ENCODE measurements at regions not wholly inside any gene's neighbourhood (a gene's known extent, or its start where the extent isn't known, plus 50 kb on each side); places are given as distances from the start of the nearest gene placed in this dataset.

- H4K8ac ChIP-seq (ENCODE audit: extremely low read depth, insufficient read depth, low read length) = no peak overlapping the region
- 88% methylated on average over 2 of the region's 2 CpGs; no CpG with 5 or more reads in 1 of the 2 experiments for WGBS, 2 experiments (ENCODE audit: extremely low coverage in 1 of 2, insufficient coverage in 1 of 2, insufficient read length in 1 of 2, insufficient replicate concordance in 2 of 2, low coverage in 1 of 2, low lambda C conversion rate in 2 of 2, missing lambda C conversion rate in 1 of 2)
- H3K36me3 ChIP-seq (ENCODE audit: control insufficient read depth in 2 of 4, insufficient read depth in 4 of 4, low read length in 3 of 4) = no peaks in the 10 kb centered on the region
- H3K79me1 ChIP-seq (ENCODE audit: low read depth, low read length) = no peaks in the 10 kb centered on the region
- no peak overlapping the region for H4K5ac ChIP-seq (ENCODE audit: insufficient read length, low read depth, low read length)
- no peak overlapping the region for H2BK5ac ChIP-seq (ENCODE audit: low read depth, low read length)
- no peak overlapping the region for H3K23ac ChIP-seq (ENCODE audit: insufficient read length)
- H3K4me1 ChIP-seq (replicated peaks in 1 of 4; ENCODE audit: control insufficient read depth in 3 of 4, insufficient read depth in 4 of 4, low read length in 3 of 4) = peaks cover 0 to 12% (median 10%) of the 10 kb centered on the region in 4 experiments
- H2BK120ac ChIP-seq (replicated peaks; ENCODE audit: low read depth, low read length) = no peak overlapping the region
- H3K9me3 ChIP-seq (ENCODE audit: insufficient read depth in 2 of 2, low read depth in 1 of 2, low read length in 1 of 2) = no peaks in the 10 kb centered on the region
- no peak overlapping the region for H3K4ac ChIP-seq (replicated peaks; ENCODE audit: insufficient read length, low read depth, low read length)
- no peak for DNase-seq (ENCODE audit: low read depth in 1 of 2, low spot score in 2 of 2)
- H3K79me2 ChIP-seq (ENCODE audit: control insufficient read depth in 1 of 2, insufficient read depth in 2 of 2, low read length in 2 of 2) = no peaks in the 10 kb centered on the region
- no peak overlapping the region for H3K4me3 ChIP-seq (ENCODE audit: extremely low read depth in 1 of 4, insufficient read depth in 2 of 4, low read depth in 3 of 4, low read length in 4 of 4)
- no peak overlapping the region for H2AK5ac ChIP-seq (ENCODE audit: low read depth, low read length)
- H2BK15ac ChIP-seq (ENCODE audit: low read length) = no peak overlapping the region
- H3K23me2 ChIP-seq (ENCODE audit: low read depth, low read length) = no peaks in the 10 kb centered on the region
- H3K4me2 ChIP-seq (ENCODE audit: insufficient read depth in 1 of 2, low read depth in 2 of 2, low read length in 2 of 2) = no peak overlapping the region
- H3K56ac ChIP-seq (replicated peaks; ENCODE audit: insufficient read length, low read depth, low read length) = no peak overlapping the region
- POLR2A ChIA-PET (ENCODE audit: partially characterized antibody) = no interaction called here
- H3K27ac ChIP-seq (ENCODE audit: low read depth, low read length) = no peak overlapping the region
- H3K14ac ChIP-seq (ENCODE audit: insufficient read length) = no peak overlapping the region
- CTCF ChIA-PET (ENCODE audit: partially characterized antibody) = no interaction called here
- H4K91ac ChIP-seq (replicated peaks; ENCODE audit: insufficient read length, low read length) = no peak overlapping the region
- H2AFZ ChIP-seq (ENCODE audit: low read length) = no peak overlapping the region
- TF ChIP-seq JUND (IDR thresholded peaks at IDR 0.05; ENCODE audit: low read length) (no peak), BRCA1 (IDR thresholded peaks at IDR 0.05; ENCODE audit: low read depth, low read length) (no peak)
- H2BK20ac ChIP-seq (ENCODE audit: low read length) = no peak overlapping the region
- no peak overlapping the region for H2BK12ac ChIP-seq (ENCODE audit: low read depth, low read length)
- H4K20me1 ChIP-seq (replicated peaks in 1 of 2; ENCODE audit: control insufficient read depth in 1 of 2, insufficient read depth in 2 of 2, low read length in 2 of 2) = no peaks in the 10 kb centered on the region
- no peak overlapping the region for H3K18ac ChIP-seq (ENCODE audit: extremely low read depth, low read length)
- FAIRE-seq = no peak
- H3K9ac ChIP-seq (replicated peaks in 1 of 4; ENCODE audit: extremely low read depth in 1 of 4, low read depth in 3 of 4, low read length in 3 of 4) = no peak overlapping the region
- no peaks in the 10 kb centered on the region for H3K27me3 ChIP-seq (replicated peaks in 1 of 4; ENCODE audit: control insufficient read depth in 3 of 4, extremely low read depth in 1 of 4, insufficient read depth in 3 of 4, low read length in 3 of 4)
These were observed 187.5 kb downstream of the EVX1 start for GRCh38 chr7:27430105-27430504.
